Stimulated activated CD4-positive, alpha-beta T cell treated with anti-CD3 and anti-CD28 coated beads, Interleukin-12 subunit alpha, Interleukin-12 subunit beta, amount 100 ng/mL, for 24 hours (primary cell): ENCODE measurements at regions not wholly inside any gene's neighbourhood (a gene's known extent, or its start where the extent isn't known, plus 50 kb on each side); places are given as distances from the start of the nearest gene placed in this dataset.
"Not testable (repeated sequence)": the region's sequence is repeated elsewhere in the genome, so short reads cannot be mapped to it uniquely, and the experiment has no call there.

Experiments used
- DNase-seq, 2 experiments: peaks; one replicate each; pipeline ENCODE4 v3.0.0-alpha.2; 2020; ENCODE audit warnings: low read depth in 2 of 2

DNA sequence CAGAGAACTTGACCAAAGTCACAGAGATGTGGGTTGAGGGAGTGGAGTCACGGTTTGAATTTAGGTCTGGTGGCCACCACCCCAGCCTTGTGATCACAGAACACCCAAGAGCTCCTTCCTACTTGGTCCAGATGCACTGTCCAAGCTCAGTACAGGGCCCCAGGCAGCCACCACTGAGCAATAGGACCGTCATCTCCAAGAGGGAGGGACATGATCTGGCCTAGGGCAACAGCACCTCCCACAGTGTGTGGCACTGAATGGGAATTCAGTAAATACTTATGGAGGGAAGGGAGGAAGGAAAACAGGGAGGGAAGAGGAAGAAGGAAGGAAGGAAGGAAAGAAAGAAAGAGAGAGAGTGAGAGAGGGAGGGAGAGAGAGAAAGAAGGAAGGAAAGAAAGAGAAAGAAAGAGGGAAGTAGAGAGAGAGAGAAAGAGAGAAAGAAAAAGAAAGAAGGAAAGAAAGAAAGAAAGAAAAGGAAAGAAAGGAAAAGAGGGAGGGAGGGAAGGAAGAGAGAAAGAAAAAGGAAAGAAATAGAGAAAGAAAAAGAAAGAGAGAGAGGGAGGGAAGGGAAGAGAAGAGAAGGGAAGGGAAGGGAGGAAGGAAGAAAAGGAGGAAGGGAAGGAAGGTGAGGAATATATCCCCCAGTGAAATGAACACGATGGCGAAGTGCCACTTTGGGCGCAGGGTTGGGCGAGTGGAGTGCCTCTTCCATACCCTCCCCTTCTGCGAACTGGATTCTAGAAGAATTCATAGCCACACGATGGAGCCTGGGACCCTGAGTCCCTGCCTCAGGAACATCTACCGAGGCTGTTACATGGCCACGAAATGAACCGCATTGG lies 243.7 kb downstream of the TFAP2C start:
- DNase-seq: no peak

DNA sequence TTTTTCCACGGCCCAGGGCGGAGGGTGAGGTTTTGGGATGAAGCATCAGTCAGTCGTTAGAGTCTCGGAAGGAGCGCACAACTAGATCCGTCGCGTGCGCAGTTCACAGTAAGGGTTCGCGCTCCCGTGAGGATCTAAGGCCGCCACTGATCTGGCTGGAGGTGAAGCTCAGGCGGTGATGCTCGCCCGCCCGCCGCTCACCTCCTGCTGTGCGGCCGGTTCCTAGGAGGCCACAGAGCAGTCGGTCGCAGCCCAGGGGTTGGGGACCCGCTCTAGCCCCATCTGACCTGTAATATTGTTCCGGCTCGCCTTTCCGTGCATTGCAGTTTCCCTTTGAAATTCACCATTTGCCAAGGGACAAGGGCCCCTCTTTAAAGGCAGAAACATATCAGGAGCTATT lies 244.7 kb downstream of the TFAP2C start:
- no peak for DNase-seq

DNA sequence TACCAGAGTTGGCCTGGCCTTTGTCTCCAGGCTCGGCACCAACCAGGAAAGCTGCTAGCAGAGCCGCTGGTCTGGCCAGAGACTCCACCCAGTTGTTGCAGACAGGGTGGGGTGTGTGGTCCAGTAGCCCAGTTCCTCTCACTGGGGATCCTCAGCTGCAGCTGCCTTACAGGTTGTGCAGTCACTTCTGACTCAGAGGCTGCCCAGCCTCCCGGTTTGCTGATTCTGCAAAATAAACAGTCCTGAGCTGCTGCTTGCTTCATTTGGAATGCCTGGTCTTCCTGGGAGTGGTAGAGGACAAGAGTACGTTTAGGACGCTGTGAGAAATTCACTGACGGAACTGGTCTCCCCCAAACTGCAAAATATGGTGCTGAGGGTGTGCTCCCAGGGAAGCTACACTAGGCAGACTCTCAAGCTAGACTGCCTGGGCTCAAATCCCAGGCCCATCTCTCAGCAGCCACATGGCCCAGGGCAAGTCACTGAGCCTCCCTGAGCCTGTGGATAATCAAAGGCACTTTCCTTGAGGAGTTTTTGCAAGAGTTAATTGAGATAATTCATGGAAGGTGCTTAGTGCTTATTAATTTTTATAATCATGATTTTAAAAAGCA lies 246.1 kb downstream of the TFAP2C start:
- DNase-seq: no peak

DNA sequence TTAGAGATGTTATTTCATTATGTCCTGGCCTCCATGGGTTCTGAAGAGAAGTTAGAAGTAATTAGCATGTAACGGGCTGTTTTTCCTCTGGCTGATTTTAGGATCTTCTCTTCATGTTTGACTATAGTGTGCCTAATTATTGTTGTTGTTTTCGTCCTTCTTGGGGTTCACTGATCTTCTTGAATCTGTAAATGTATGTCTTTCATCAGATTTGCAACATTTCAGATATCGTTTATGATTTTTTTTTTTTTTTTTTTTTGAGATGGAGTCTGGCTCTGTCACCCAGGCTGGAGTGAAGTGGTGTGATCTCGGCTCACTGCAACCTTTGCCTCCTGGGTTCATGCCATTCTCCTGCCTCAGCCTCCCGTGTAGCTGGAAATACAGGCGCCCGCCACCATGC lies 246.7 kb downstream of the TFAP2C start:
- no peak for DNase-seq

- no peak for DNase-seq
Measured at GRCh38 chr20:56885521-56885920, 256.4 kb downstream of the TFAP2C start.

DNA sequence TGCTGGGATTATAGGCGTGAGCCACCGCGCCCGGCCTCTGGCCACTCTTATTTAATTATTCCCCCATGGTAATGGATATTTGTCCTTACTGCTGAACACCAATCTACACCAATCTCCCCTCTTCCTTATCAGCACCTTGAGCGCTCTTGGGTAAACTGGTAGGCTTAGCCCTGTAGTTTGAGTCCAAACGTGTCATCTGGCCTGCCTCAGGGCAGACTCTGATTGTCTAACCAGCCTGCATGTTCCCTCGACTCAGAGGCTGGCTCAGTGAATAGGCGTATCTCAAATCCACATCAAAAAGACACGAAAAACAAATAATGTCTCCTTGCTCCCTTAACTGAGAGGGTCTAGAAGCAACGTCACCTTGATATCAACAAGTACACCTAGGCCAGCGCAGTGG lies 260.9 kb downstream of the TFAP2C start:
- DNase-seq: no peak

DNA sequence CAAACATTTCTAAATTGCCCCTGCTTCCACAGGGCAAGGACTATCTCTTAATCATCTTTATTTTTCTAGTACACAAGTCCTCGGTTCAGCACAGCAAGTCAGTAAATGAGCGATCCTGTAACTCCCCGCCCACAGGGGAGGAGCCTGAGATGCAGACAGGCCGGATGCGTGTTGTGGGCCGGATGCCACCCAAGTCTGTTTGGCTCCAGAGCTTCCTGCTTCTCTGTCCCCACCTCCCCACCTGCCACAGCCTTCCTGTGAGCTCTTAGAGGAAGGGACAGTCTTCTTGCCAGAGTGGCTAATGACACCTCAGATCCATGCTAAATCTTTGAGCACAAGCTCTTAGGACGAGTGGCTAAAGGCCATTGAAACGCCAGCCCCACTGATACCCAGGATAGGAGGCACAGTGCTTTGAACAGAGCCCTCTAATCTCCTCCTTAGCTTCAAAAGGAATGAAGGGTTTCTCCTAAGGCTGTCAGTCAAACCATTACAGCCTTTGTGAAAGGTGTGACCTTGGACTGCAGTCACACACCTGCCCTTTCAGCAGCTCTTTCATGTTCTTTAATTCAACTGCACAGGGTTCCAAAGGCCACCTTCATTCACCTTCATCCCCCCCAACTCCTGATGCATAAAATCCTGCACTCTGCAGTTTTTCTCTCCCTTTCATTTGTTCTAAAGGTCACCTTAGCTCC lies 264.3 kb downstream of the TFAP2C start:
- peak in 1 of 2 experiments; percentile 2 for DNase-seq

- no peak for DNase-seq
Measured at GRCh38 chr20:56896447-56896846, 267.3 kb downstream of the TFAP2C start.

GRCh38 chr20:56897318-56897957 lies 268.3 kb downstream of the TFAP2C start:
- no peak for DNase-seq

DNA sequence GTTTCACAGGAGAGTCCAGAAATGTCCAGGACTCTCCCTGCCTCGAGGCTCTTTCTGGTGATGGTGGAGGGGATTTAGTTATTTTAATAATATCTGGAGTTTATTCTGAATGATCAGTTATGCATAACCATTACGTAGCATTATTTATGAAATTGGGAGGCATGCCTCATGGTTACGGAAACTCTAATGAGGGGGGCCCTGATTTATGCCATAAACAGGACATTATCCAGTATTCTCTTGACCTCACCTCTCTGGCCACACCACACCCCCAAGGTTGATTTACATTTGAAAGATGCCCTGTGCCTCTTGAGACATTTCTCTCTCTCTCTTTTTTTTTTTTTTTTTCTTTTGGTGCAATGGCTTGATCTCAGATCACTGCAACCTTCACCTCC lies 268.8 kb downstream of the TFAP2C start:
- no peak for DNase-seq

- no peak for DNase-seq
Measured at GRCh38 chr20:56899506-56899905, 270.4 kb downstream of the TFAP2C start.

DNA sequence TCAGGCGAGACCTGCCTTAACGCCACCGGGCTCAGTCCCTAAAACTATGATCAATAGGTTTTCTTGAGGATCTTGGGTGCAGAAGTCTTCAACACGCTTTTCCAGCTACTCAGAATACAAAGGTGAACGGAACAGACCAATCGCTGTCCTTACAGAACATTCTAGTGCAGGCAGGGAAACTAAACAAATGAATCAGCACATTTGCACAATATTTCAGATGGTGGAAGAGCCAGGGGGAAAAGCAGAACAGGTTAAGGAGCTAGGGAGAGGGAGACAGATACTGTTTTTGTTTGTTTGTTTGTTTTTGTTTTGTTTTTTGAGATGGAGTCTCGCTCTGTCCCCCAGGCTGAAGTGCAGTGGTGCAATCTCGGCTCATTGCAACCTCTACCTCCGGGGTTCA lies 271.1 kb downstream of the TFAP2C start:
- DNase-seq: no peak

GRCh38 chr20:56903421-56903820 lies 274.3 kb downstream of the TFAP2C start:
- no peak for DNase-seq

- no peak for DNase-seq
Measured at GRCh38 chr20:56903858-56904257, 274.8 kb downstream of the TFAP2C start.

- no peak for DNase-seq
Measured at GRCh38 chr20:56909918-56910714, 281.0 kb downstream of the TFAP2C start.

GRCh38 chr20:56911946-56912345 lies 282.8 kb downstream of the TFAP2C start:
- DNase-seq: no peak

GRCh38 chr20:56914532-56914931 lies 285.4 kb downstream of the TFAP2C start:
- DNase-seq: no peak

- no peak for DNase-seq
Measured at GRCh38 chr20:56916345-56916622, 287.2 kb downstream of the TFAP2C start.

DNA sequence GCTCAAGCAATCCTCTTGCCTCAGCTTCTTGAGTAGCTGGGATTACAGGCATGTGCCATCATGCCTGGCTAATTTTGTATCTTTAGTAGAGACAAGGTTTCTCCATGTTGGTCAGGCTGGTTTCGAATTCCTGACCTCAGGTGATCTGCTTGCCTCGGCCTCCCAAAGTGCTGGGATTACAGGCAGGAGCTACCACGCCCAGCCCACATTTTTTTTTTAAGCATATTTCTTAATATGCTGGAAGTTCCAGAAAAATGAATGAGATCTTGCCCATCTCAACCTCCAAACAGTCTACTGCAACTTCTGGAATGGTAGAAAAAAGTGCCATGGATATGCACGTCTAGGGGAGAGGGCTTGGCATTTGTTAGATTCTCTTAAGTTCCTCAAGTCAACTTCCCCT lies 290.9 kb downstream of the TFAP2C start:
- not testable (repeated sequence) for DNase-seq

DNA sequence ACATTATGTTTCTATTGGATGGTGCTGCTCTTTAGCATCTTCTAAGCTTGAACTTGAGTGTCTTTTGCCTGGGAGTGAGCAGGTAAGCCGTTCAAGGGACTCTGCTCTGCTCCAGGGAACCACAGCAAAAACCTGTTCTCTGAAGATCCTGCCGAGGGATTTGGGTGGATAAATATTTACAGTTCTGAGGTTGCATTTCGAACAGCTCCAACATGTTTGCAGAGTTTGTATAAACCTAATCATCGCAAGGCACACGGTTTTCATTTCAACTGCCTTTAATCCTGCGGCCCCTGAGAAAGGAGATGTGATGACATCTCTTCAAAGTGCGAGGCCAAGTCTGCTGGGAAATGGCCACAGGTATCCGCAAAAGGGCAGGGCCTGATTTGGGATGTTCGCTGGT lies 293.4 kb downstream of the TFAP2C start:
- DNase-seq: no peak

DNA sequence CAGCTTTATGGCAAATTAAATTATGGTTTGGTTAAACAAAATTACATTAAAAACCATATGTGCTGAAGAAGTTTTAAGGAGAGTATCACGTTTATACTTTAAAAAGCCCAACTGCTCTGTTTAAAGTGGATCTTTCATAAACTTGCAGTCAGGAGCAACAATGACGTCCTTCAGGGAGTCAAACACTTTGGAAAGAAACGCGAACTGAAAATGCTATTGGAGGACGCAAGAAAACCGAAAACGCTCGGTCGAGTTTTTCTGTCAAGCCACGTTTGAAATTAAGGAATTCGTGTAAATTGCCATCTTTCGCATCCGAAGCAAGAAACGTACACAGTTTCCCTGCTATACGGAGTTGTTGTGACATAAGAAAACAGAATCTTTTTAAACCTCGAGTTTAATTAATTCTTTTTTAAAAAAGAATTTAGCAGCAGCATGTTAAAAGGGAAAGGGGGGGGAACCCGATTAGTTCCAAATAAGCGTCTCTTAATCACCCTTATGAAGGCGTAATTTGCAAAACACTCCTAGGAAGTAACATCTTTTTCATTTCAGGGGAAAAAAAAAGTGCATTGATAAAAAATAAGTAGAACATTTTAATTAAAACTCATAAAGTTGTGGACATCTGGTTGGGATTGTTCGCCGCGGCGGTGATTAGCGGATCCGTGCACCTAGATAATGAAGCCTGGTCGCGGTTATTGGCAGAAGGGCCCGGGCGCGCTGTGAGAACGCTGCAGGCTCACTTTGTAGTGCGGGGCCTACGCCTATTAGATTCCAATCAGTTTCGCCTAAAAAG lies 295.4 kb downstream of the TFAP2C start:
- no peak for DNase-seq
